GM12891 (cell line): ENCODE measurements at regions not wholly inside any gene's neighbourhood (a gene's known extent, or its start where the extent isn't known, plus 50 kb on each side); places are given as distances from the start of the nearest gene placed in this dataset.

Experiments
- POLR2A ChIP-seq: IDR thresholded peaks from 2 replicates; pipeline ENCODE4 v1.6.1; 2011; ENCODE audit warnings: low read depth, low read length, control low read depth
- POLR2AphosphoS5 ChIP-seq: IDR thresholded peaks from 2 replicates; pipeline ENCODE4 v1.6.1; 2011; ENCODE audit warnings: low read depth, low read length, control low read depth
- POU2F2 ChIP-seq: IDR thresholded peaks from 2 replicates; pipeline ENCODE4 v1.6.1; 2011; ENCODE audit warnings: low read depth, mild to moderate bottlenecking, control low read depth, low read length, moderate library complexity
- TAF1 ChIP-seq: IDR thresholded peaks from 2 replicates; pipeline ENCODE4 v1.6.1; 2011; ENCODE audit warnings: low read depth, low read length, control low read depth

DNA sequence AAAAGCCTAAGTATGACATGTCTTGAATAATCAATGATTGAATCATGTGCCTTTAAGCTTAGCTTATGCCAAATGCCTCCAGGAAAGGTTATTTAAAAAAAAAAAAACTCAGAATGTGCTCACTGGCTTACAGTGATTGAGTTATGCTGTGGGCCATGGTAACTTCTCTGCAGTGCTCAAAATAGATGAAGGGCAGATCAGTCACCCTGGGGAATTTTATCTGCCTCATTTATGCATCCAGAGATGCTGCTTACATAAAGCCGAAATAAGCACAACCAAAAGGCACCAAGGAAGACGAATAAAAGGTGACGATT lies 118.7 kb upstream of the MDM1 start:
- TF ChIP-seq TAF1: no peak
- no peak for TF ChIP-seq POLR2A
- TF ChIP-seq POU2F2: no peak; the same call in 1 of the 2 replicates
- no peak for TF ChIP-seq POLR2AphosphoS5
